ENCODE measurements at regions not wholly inside any gene's neighbourhood (a gene's known extent, or its start where the extent isn't known, plus 50 kb on each side); places are given as distances from the start of the nearest gene placed in this dataset.

DNA sequence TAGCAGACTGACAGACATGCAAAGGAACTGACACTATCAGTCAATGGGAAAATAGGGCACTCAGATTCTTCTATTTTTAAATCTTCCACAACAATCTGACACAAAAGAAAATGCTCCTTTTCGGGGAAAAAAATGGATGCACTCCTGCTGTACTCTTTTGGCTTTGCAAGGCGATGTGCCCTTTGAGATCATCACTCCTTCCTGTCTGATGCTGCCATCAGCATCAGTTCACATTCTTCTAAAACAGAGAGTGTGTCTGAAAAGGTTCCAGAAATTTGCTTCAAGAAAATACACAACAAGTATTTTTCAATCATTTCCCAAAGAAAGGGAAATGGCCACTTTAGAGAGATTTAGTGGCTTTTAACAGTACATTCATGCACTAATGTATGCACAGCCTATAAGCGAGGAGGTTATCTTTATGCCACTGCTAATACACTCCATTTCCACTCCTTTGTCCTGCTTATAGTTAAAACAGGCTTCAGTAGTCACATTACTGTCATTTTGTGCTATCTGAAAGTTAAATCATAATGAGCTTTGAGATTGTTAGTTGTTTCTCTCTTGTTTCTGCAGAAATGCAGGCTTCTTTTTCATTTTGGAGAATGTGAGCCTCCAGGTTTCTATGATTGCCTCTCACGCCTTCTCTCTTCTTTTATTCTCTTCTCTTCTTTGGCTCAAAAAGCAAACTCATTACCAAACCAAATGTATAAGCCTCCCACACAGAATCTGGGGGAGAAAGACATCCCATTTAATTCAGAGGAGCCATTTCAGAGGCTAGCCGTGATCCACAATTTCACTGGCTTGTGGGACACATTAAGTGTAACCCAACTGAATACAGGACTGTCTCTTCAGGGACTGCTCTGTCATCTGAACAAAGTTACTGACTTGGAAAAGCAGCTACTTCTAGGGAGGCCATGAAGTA is 110.9 kb upstream of the CCDC196 start:
- TF ChIP-seq, protein P1, sequence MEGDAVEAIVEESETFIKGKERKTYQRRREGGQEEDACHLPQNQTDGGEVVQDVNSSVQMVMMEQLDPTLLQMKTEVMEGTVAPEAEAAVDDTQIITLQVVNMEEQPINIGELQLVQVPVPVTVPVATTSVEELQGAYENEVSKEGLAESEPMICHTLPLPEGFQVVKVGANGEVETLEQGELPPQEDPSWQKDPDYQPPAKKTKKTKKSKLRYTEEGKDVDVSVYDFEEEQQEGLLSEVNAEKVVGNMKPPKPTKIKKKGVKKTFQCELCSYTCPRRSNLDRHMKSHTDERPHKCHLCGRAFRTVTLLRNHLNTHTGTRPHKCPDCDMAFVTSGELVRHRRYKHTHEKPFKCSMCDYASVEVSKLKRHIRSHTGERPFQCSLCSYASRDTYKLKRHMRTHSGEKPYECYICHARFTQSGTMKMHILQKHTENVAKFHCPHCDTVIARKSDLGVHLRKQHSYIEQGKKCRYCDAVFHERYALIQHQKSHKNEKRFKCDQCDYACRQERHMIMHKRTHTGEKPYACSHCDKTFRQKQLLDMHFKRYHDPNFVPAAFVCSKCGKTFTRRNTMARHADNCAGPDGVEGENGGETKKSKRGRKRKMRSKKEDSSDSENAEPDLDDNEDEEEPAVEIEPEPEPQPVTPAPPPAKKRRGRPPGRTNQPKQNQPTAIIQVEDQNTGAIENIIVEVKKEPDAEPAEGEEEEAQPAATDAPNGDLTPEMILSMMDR (IDR thresholded peaks at IDR 0.05), result no peak
- TF ChIP-seq POLR2A (IDR thresholded peaks at IDR 0.05), result no peak

All from thyroid gland (tissue), 4 donors.